CD4-positive, alpha-beta T cell treated with Interferon alpha-2 for 1 hour (primary cell): ENCODE measurements at regions not wholly inside any gene's neighbourhood (a gene's known extent, or its start where the extent isn't known, plus 50 kb on each side); places are given as distances from the start of the nearest gene placed in this dataset.

Experiments used
- DNase-seq, 2 donors: peaks; one replicate each; pipeline ENCODE4 v3.0.0-alpha.2; 2020 to 2022

- no peak for DNase-seq
Observed at GRCh38 chr16:14334366-14335080, 263.4 kb downstream of the MRTFB start.

GRCh38 chr16:14333361-14333760, 262.2 kb downstream of the MRTFB start:
- DNase-seq, result no peak

- DNase-seq, result no peak
Observed at GRCh38 chr16:14331020-14331419, 259.9 kb downstream of the MRTFB start.

GRCh38 chr16:14329727-14330350, 258.7 kb downstream of the MRTFB start:
- DNase-seq, result no peak

GRCh38 chr16:14325502-14326401, 254.6 kb downstream of the MRTFB start:
- no peak for DNase-seq

- DNase-seq, result no peak
Observed at GRCh38 chr16:14324581-14324980, 253.5 kb downstream of the MRTFB start.

GRCh38 chr16:14322186-14322585, 251.1 kb downstream of the MRTFB start:
- no peak for DNase-seq

GRCh38 chr16:14321542-14321941, 250.4 kb downstream of the MRTFB start:
- no peak for DNase-seq

GRCh38 chr16:14320406-14320805, 249.3 kb downstream of the MRTFB start:
- no peak for DNase-seq
